ENCODE measurements at regions not wholly inside any gene's neighbourhood (a gene's known extent, or its start where the extent isn't known, plus 50 kb on each side); places are given as distances from the start of the nearest gene placed in this dataset.

DNA sequence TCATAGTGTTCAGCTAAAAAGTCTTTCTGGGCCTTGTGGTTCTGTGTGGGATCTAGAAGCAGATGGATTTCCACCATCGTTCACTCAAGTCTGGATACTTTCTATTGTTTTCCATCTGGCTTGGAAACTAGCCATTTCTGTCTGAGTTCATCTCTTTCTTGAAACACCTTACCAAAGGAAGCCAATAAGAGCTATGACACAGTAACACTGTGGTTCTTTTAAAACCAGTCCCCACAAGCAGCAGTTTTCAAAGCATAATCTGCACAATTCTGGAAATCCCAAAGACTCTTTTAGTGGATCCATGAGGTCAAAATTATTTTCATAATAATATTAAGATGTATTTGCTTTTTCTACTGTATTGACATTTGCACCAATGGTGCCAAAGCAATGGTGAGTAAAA lies 234.2 kb upstream of the TET2 start:
- intact Hi-C loops (cut with DNase I): no loop called here
- H3K36me3 ChIP-seq (replicated peaks in 1 of 2): no peaks in the 10 kb centered on the region
- WGBS, 4 donors: 66 to 86% (median 78%) methylated on average over 1 of the region's 1 CpG
- no peak overlapping the region for H3K4me3 ChIP-seq
- H3K27ac ChIP-seq: no peak overlapping the region
- no peaks in the 10 kb centered on the region for H3K4me1 ChIP-seq (replicated peaks in 1 of 2)
- H3K27me3 ChIP-seq: no peaks in the 10 kb centered on the region
- H3K9me3 ChIP-seq (replicated peaks in 1 of 3): no peaks in the 10 kb centered on the region
- TF ChIP-seq, protein P1, sequence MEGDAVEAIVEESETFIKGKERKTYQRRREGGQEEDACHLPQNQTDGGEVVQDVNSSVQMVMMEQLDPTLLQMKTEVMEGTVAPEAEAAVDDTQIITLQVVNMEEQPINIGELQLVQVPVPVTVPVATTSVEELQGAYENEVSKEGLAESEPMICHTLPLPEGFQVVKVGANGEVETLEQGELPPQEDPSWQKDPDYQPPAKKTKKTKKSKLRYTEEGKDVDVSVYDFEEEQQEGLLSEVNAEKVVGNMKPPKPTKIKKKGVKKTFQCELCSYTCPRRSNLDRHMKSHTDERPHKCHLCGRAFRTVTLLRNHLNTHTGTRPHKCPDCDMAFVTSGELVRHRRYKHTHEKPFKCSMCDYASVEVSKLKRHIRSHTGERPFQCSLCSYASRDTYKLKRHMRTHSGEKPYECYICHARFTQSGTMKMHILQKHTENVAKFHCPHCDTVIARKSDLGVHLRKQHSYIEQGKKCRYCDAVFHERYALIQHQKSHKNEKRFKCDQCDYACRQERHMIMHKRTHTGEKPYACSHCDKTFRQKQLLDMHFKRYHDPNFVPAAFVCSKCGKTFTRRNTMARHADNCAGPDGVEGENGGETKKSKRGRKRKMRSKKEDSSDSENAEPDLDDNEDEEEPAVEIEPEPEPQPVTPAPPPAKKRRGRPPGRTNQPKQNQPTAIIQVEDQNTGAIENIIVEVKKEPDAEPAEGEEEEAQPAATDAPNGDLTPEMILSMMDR (IDR thresholded peaks at IDR 0.05): no peak
- no peak for TF ChIP-seq POLR2A (IDR thresholded peaks at IDR 0.05)
- no peak for DNase-seq

DNA sequence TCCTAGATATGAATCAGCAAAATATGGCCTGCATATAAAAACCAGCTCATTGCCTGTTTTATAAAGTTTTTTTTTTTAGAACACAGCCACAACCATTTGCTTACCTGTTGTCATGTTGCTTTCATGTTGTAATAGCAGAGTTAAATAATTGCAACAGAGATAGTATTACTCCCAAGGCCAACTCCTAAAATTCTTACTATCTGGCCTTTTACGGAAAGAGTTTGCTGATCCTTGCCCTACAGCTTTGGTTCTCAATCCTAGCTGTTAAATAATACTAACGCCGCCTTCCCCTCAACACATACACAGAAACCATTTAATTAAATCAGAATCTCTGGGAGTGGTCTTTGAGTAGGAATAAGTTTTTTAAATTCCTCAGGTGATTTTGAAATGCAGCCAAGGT lies 231.3 kb upstream of the TET2 start:
- no peak overlapping the region for H3K4me3 ChIP-seq
- TF ChIP-seq POLR2A (IDR thresholded peaks at IDR 0.05): no peak
- intact Hi-C loops (cut with DNase I): no loop called here
- H3K36me3 ChIP-seq (replicated peaks in 1 of 2): no peaks in the 10 kb centered on the region
- 73 to 81% (median 77%) methylated on average over 3 of the region's 3 CpGs for WGBS, 4 donors
- no peak overlapping the region for H3K27ac ChIP-seq
- H3K4me1 ChIP-seq (replicated peaks in 1 of 2): no peaks in the 10 kb centered on the region
- no peak for DNase-seq
- no peaks in the 10 kb centered on the region for H3K27me3 ChIP-seq
- no peaks in the 10 kb centered on the region for H3K9me3 ChIP-seq (replicated peaks in 1 of 3)

DNA sequence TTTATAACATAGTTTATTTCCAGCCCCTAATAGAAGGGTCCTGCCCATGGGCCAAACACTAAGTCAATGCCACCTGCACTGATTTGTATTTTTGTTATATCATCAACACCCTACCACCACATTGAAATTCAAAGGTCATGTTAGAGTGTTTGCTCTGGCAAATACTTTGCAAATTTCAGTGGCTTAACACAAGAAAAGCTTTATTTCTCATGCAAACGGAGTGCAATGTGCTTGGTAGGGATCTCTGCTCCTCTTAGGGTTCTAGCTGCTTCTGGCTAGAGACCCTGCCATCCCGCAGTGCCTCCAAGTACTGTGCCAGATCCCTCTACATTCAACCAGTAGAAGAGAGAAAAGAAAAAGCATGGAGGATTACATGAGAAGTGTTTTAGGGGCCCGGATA lies 230.8 kb upstream of the TET2 start:
- intact Hi-C loops (cut with DNase I): no loop called here
- 25 to 50% (median 46%) methylated on average over 3 of the region's 3 CpGs for WGBS, 4 donors

DNA sequence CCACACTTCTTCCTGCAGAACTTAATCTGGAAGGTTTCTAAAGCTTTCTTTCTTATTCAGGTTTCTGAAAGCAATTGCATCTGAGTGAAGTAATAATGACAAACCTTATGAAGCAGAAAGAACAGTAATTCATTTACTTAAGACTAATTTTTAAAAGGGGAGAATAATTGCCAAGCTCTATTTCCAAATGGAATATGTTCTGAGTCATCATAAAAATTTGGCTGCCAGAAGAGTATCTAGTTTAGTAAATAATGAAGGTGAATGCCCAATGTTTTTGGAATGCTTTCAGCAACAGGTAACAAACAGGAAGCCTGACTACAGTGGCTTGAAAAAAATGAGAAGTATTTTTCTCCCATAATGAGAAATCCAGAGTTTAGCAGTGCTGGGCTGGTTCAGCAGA lies 227.3 kb upstream of the TET2 start:
- H3K9me3 ChIP-seq (replicated peaks in 1 of 3): no peaks in the 10 kb centered on the region
- no peaks in the 10 kb centered on the region for H3K27me3 ChIP-seq
- intact Hi-C loops (cut with DNase I): no loop called here
- H3K4me1 ChIP-seq (replicated peaks in 1 of 2): no peaks in the 10 kb centered on the region
- no peak overlapping the region for H3K27ac ChIP-seq
- H3K36me3 ChIP-seq (replicated peaks in 1 of 2): no peaks in the 10 kb centered on the region
- DNase-seq: no peak
- TF ChIP-seq, protein P1 (IDR thresholded peaks at IDR 0.05): no peak
- no peak for TF ChIP-seq POLR2A (IDR thresholded peaks at IDR 0.05)
- no peak overlapping the region for H3K4me3 ChIP-seq

More for the DNA sequence above, 230.8 kb upstream of the TET2 start:
- DNase-seq: no peak
- no peaks in the 10 kb centered on the region for H3K4me1 ChIP-seq (replicated peaks in 1 of 2)
- no peak overlapping the region for H3K4me3 ChIP-seq
- H3K9me3 ChIP-seq (replicated peaks in 1 of 3): no peaks in the 10 kb centered on the region
- no peaks in the 10 kb centered on the region for H3K36me3 ChIP-seq (replicated peaks in 1 of 2)
- H3K27ac ChIP-seq: no peak overlapping the region
- TF ChIP-seq, protein P1 (IDR thresholded peaks at IDR 0.05): no peak
- TF ChIP-seq POLR2A (IDR thresholded peaks at IDR 0.05): no peak
- no peaks in the 10 kb centered on the region for H3K27me3 ChIP-seq

DNA sequence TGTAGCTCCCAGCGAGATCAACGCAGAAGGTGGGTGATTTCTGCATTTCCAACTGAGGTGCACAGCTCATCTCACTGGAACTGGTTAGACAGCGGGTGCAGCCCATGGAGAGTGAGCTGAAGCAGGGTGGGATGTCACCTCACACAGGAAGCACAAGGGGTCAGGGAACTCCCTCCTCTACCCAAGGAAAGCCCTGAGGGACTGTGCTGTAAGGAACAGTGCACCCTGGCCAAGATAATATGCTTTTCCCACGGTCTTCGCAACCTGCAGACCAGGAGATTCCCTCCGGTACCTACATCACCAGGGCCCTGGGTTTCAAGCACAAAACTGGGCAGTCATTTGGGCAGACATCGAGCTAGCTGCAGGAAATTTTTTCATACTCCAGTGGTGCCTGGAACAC lies 216.4 kb upstream of the TET2 start:
- intact Hi-C loops (cut with DNase I): no loop called here

More for the DNA sequence above, 216.4 kb upstream of the TET2 start:
- H3K36me3 ChIP-seq (replicated peaks in 1 of 2): no peaks in the 10 kb centered on the region
- H3K27me3 ChIP-seq: no peaks in the 10 kb centered on the region
- H3K27ac ChIP-seq: no peak overlapping the region
- no peak for TF ChIP-seq POLR2A (IDR thresholded peaks at IDR 0.05)
- TF ChIP-seq, protein P1 (IDR thresholded peaks at IDR 0.05): no peak
- DNase-seq: no peak
- no peaks in the 10 kb centered on the region for H3K9me3 ChIP-seq (replicated peaks in 1 of 3)
- H3K4me1 ChIP-seq (replicated peaks in 1 of 2): no peaks in the 10 kb centered on the region
- WGBS, 4 donors: 82 to 100% (median 88%) methylated on average over 1 to 7 of the region's 7 CpGs
- H3K4me3 ChIP-seq: no peak overlapping the region

Measured in adrenal gland (tissue), 9 donors.